HG03135 (cell line): ENCODE measurements at regions not wholly inside any gene's neighbourhood (a gene's known extent, or its start where the extent isn't known, plus 50 kb on each side); places are given as distances from the start of the nearest gene placed in this dataset.

Experiments
- ATAC-seq: cut with Tn5 transposase; IDR thresholded peaks from one replicate; pipeline ENCODE4 v1.9.1; 2021; ENCODE audit warnings: mild to moderate bottlenecking, moderate library complexity; ENCODE audit not compliant: unreplicated experiment

- no peak for ATAC-seq
Observed at GRCh38 chr4:62410371-62411003, 1210.4 kb downstream of the ADGRL3 start.

- no peak for ATAC-seq
Observed at GRCh38 chr4:62408454-62408853, 1208.3 kb downstream of the ADGRL3 start.

- no peak for ATAC-seq
Observed at GRCh38 chr4:62407534-62407933, 1207.4 kb downstream of the ADGRL3 start.

GRCh38 chr4:62402088-62402806, 1202.1 kb downstream of the ADGRL3 start:
- ATAC-seq, result no peak

- ATAC-seq, result no peak
Observed at GRCh38 chr4:62399242-62399641, 1199.1 kb downstream of the ADGRL3 start.

- no peak for ATAC-seq
Observed at GRCh38 chr4:62398318-62398717, 1198.2 kb downstream of the ADGRL3 start.

GRCh38 chr4:62394766-62395165, 1194.6 kb downstream of the ADGRL3 start:
- no peak for ATAC-seq

- no peak for ATAC-seq
Observed at GRCh38 chr4:62387808-62388207, 1187.7 kb downstream of the ADGRL3 start.

GRCh38 chr4:62377700-62378099, 1177.6 kb downstream of the ADGRL3 start:
- ATAC-seq, result no peak

- ATAC-seq, result no peak
Observed at GRCh38 chr4:62377245-62377644, 1177.1 kb downstream of the ADGRL3 start.

- no peak for ATAC-seq
Observed at GRCh38 chr4:62366939-62367338, 1166.8 kb downstream of the ADGRL3 start.

- ATAC-seq, result no peak
Observed at GRCh38 chr4:62360156-62360545, 1160.0 kb downstream of the ADGRL3 start.

- no peak for ATAC-seq
Observed at GRCh38 chr4:62359441-62360155, 1159.5 kb downstream of the ADGRL3 start.

GRCh38 chr4:62344915-62345314, 1144.8 kb downstream of the ADGRL3 start:
- no peak for ATAC-seq

GRCh38 chr4:62344474-62344873, 1144.3 kb downstream of the ADGRL3 start:
- no peak for ATAC-seq

GRCh38 chr4:62342346-62342745, 1142.2 kb downstream of the ADGRL3 start:
- no peak for ATAC-seq

- ATAC-seq, result no peak
Observed at GRCh38 chr4:62328526-62328925, 1128.4 kb downstream of the ADGRL3 start.

- ATAC-seq, result no peak
Observed at GRCh38 chr4:62327612-62328297, 1127.6 kb downstream of the ADGRL3 start.

- ATAC-seq, result no peak
Observed at GRCh38 chr4:62324215-62324614, 1124.1 kb downstream of the ADGRL3 start.

- ATAC-seq, result no peak
Observed at GRCh38 chr4:62320612-62321011, 1120.5 kb downstream of the ADGRL3 start.

GRCh38 chr4:62302710-62303109, 1102.6 kb downstream of the ADGRL3 start:
- ATAC-seq, result no peak
